ENCODE measurements at regions not wholly inside any gene's neighbourhood (a gene's known extent, or its start where the extent isn't known, plus 50 kb on each side); places are given as distances from the start of the nearest gene placed in this dataset.

- Histone ChIP-seq H3K4me3 (ENCODE audit: low read length in 2 of 2) (no peak overlapping the region), H3K27me3 (ENCODE audit: control insufficient read depth in 2 of 2, insufficient read depth in 1 of 2, low read length in 1 of 2) (no peaks in the 10 kb centered on the region), H3K27ac (ENCODE audit: low read depth in 1 of 2, low read length in 1 of 2) (no peak overlapping the region), H3K4me1 (ENCODE audit: control insufficient read depth in 2 of 2, insufficient read depth in 2 of 2, low read length in 2 of 2) (no peaks in the 10 kb centered on the region), H3K36me3 (ENCODE audit: control insufficient read depth in 2 of 2, insufficient read depth in 2 of 2, low read length in 1 of 2) (no peaks in the 10 kb centered on the region), H3K9me3 (ENCODE audit: control insufficient read depth in 2 of 2, insufficient read depth in 1 of 2, low read length in 1 of 2) (no peaks in the 10 kb centered on the region)
- 86% methylated on average over 1 of the region's 1 CpG for WGBS
- no peak for DNase-seq (ENCODE audit: low read depth in 6 of 9, low spot score in 9 of 9)
These were observed 680.1 kb upstream of the AADAT start for GRCh38 chr4:170769862-170770261.

- Histone ChIP-seq H3K9me3 (ENCODE audit: control insufficient read depth in 2 of 2, insufficient read depth in 1 of 2, low read length in 1 of 2) (peaks cover 0 to 2% of the 10 kb centered on the region in 2 donors), H3K36me3 (ENCODE audit: control insufficient read depth in 2 of 2, insufficient read depth in 2 of 2, low read length in 1 of 2) (no peaks in the 10 kb centered on the region), H3K4me3 (ENCODE audit: low read length in 2 of 2) (no peak overlapping the region), H3K4me1 (ENCODE audit: control insufficient read depth in 2 of 2, insufficient read depth in 2 of 2, low read length in 2 of 2) (no peaks in the 10 kb centered on the region), H3K27me3 (ENCODE audit: control insufficient read depth in 2 of 2, insufficient read depth in 1 of 2, low read length in 1 of 2) (no peaks in the 10 kb centered on the region), H3K27ac (ENCODE audit: low read depth in 1 of 2, low read length in 1 of 2) (no peak overlapping the region)
- DNase-seq (ENCODE audit: low read depth in 6 of 9, low spot score in 9 of 9), result no peak
- 95% methylated on average over 4 of the region's 4 CpGs for WGBS
These were observed 669.2 kb upstream of the AADAT start for GRCh38 chr4:170758988-170759387.

GRCh38 chr4:170750519-170750918, 660.8 kb upstream of the AADAT start:
- 94% methylated on average over 5 of the region's 5 CpGs for WGBS
- Histone ChIP-seq H3K27me3 (ENCODE audit: control insufficient read depth in 2 of 2, insufficient read depth in 1 of 2, low read length in 1 of 2) (no peaks in the 10 kb centered on the region), H3K36me3 (ENCODE audit: control insufficient read depth in 2 of 2, insufficient read depth in 2 of 2, low read length in 1 of 2) (no peaks in the 10 kb centered on the region), H3K27ac (ENCODE audit: low read depth in 1 of 2, low read length in 1 of 2) (no peak overlapping the region), H3K9me3 (ENCODE audit: control insufficient read depth in 2 of 2, insufficient read depth in 1 of 2, low read length in 1 of 2) (peaks cover 0 to 2% of the 10 kb centered on the region in 2 donors), H3K4me1 (ENCODE audit: control insufficient read depth in 2 of 2, insufficient read depth in 2 of 2, low read length in 2 of 2) (no peaks in the 10 kb centered on the region), H3K4me3 (ENCODE audit: low read length in 2 of 2) (no peak overlapping the region)
- DNase-seq (ENCODE audit: low read depth in 6 of 9, low spot score in 9 of 9), result no peak

- Histone ChIP-seq H3K9me3 (ENCODE audit: control insufficient read depth in 2 of 2, insufficient read depth in 1 of 2, low read length in 1 of 2) (no peaks in the 10 kb centered on the region), H3K27ac (ENCODE audit: low read depth in 1 of 2, low read length in 1 of 2) (no peak overlapping the region), H3K4me3 (ENCODE audit: low read length in 2 of 2) (no peak overlapping the region), H3K4me1 (ENCODE audit: control insufficient read depth in 2 of 2, insufficient read depth in 2 of 2, low read length in 2 of 2) (no peaks in the 10 kb centered on the region), H3K27me3 (ENCODE audit: control insufficient read depth in 2 of 2, insufficient read depth in 1 of 2, low read length in 1 of 2) (no peaks in the 10 kb centered on the region), H3K36me3 (ENCODE audit: control insufficient read depth in 2 of 2, insufficient read depth in 2 of 2, low read length in 1 of 2) (no peaks in the 10 kb centered on the region)
- DNase-seq (ENCODE audit: low read depth in 6 of 9, low spot score in 9 of 9), result no peak
- WGBS, result 81% methylated on average over 2 of the region's 2 CpGs
These were observed 659.2 kb upstream of the AADAT start for GRCh38 chr4:170748975-170749374.

GRCh38 chr4:170743633-170744032, 653.9 kb upstream of the AADAT start:
- Histone ChIP-seq H3K4me1 (ENCODE audit: control insufficient read depth in 2 of 2, insufficient read depth in 2 of 2, low read length in 2 of 2) (no peaks in the 10 kb centered on the region), H3K27ac (ENCODE audit: low read depth in 1 of 2, low read length in 1 of 2) (no peak overlapping the region), H3K27me3 (ENCODE audit: control insufficient read depth in 2 of 2, insufficient read depth in 1 of 2, low read length in 1 of 2) (no peaks in the 10 kb centered on the region), H3K4me3 (ENCODE audit: low read length in 2 of 2) (no peak overlapping the region), H3K36me3 (ENCODE audit: control insufficient read depth in 2 of 2, insufficient read depth in 2 of 2, low read length in 1 of 2) (no peaks in the 10 kb centered on the region), H3K9me3 (ENCODE audit: control insufficient read depth in 2 of 2, insufficient read depth in 1 of 2, low read length in 1 of 2) (no peaks in the 10 kb centered on the region)
- 94% methylated on average over 13 of the region's 13 CpGs for WGBS
- DNase-seq (ENCODE audit: low read depth in 6 of 9, low spot score in 9 of 9), result no peak

- Histone ChIP-seq H3K36me3 (ENCODE audit: control insufficient read depth in 2 of 2, insufficient read depth in 2 of 2, low read length in 1 of 2) (no peaks in the 10 kb centered on the region), H3K4me3 (ENCODE audit: low read length in 2 of 2) (no peak overlapping the region), H3K27me3 (ENCODE audit: control insufficient read depth in 2 of 2, insufficient read depth in 1 of 2, low read length in 1 of 2) (no peaks in the 10 kb centered on the region), H3K9me3 (ENCODE audit: control insufficient read depth in 2 of 2, insufficient read depth in 1 of 2, low read length in 1 of 2) (no peaks in the 10 kb centered on the region), H3K27ac (ENCODE audit: low read depth in 1 of 2, low read length in 1 of 2) (no peak overlapping the region), H3K4me1 (ENCODE audit: control insufficient read depth in 2 of 2, insufficient read depth in 2 of 2, low read length in 2 of 2) (no peaks in the 10 kb centered on the region)
- no peak for DNase-seq (ENCODE audit: low read depth in 6 of 9, low spot score in 9 of 9)
- WGBS, result 92% methylated on average over 4 of the region's 4 CpGs
These were observed 652.1 kb upstream of the AADAT start for GRCh38 chr4:170741856-170742255.

GRCh38 chr4:170736710-170737109, 647.0 kb upstream of the AADAT start:
- Histone ChIP-seq H3K36me3 (ENCODE audit: control insufficient read depth in 2 of 2, insufficient read depth in 2 of 2, low read length in 1 of 2) (no peaks in the 10 kb centered on the region), H3K9me3 (ENCODE audit: control insufficient read depth in 2 of 2, insufficient read depth in 1 of 2, low read length in 1 of 2) (no peaks in the 10 kb centered on the region), H3K27me3 (ENCODE audit: control insufficient read depth in 2 of 2, insufficient read depth in 1 of 2, low read length in 1 of 2) (no peaks in the 10 kb centered on the region), H3K4me3 (ENCODE audit: low read length in 2 of 2) (no peak overlapping the region), H3K4me1 (ENCODE audit: control insufficient read depth in 2 of 2, insufficient read depth in 2 of 2, low read length in 2 of 2) (no peaks in the 10 kb centered on the region), H3K27ac (ENCODE audit: low read depth in 1 of 2, low read length in 1 of 2) (no peak overlapping the region)
- no peak for DNase-seq (ENCODE audit: low read depth in 6 of 9, low spot score in 9 of 9)

- Histone ChIP-seq H3K9me3 (ENCODE audit: control insufficient read depth in 2 of 2, insufficient read depth in 1 of 2, low read length in 1 of 2) (no peaks in the 10 kb centered on the region), H3K27ac (ENCODE audit: low read depth in 1 of 2, low read length in 1 of 2) (no peak overlapping the region), H3K27me3 (ENCODE audit: control insufficient read depth in 2 of 2, insufficient read depth in 1 of 2, low read length in 1 of 2) (no peaks in the 10 kb centered on the region), H3K4me1 (ENCODE audit: control insufficient read depth in 2 of 2, insufficient read depth in 2 of 2, low read length in 2 of 2) (no peaks in the 10 kb centered on the region), H3K4me3 (ENCODE audit: low read length in 2 of 2) (no peak overlapping the region), H3K36me3 (ENCODE audit: control insufficient read depth in 2 of 2, insufficient read depth in 2 of 2, low read length in 1 of 2) (no peaks in the 10 kb centered on the region)
- no peak for DNase-seq (ENCODE audit: low read depth in 6 of 9, low spot score in 9 of 9)
- WGBS, result 88% methylated on average over 3 of the region's 3 CpGs
These were observed 640.1 kb upstream of the AADAT start for GRCh38 chr4:170729897-170730296.

- Histone ChIP-seq H3K4me1 (ENCODE audit: control insufficient read depth in 2 of 2, insufficient read depth in 2 of 2, low read length in 2 of 2) (no peaks in the 10 kb centered on the region), H3K27ac (ENCODE audit: low read depth in 1 of 2, low read length in 1 of 2) (no peak overlapping the region), H3K4me3 (ENCODE audit: low read length in 2 of 2) (no peak overlapping the region), H3K9me3 (ENCODE audit: control insufficient read depth in 2 of 2, insufficient read depth in 1 of 2, low read length in 1 of 2) (no peaks in the 10 kb centered on the region), H3K27me3 (ENCODE audit: control insufficient read depth in 2 of 2, insufficient read depth in 1 of 2, low read length in 1 of 2) (no peaks in the 10 kb centered on the region), H3K36me3 (ENCODE audit: control insufficient read depth in 2 of 2, insufficient read depth in 2 of 2, low read length in 1 of 2) (no peaks in the 10 kb centered on the region)
- DNase-seq (ENCODE audit: low read depth in 6 of 9, low spot score in 9 of 9), result no peak
- 20% methylated on average over 4 of the region's 4 CpGs for WGBS
These were observed 639.5 kb upstream of the AADAT start for GRCh38 chr4:170729236-170729635.

GRCh38 chr4:170724191-170724590, 634.4 kb upstream of the AADAT start:
- H3K27ac ChIP-seq (ENCODE audit: low read depth in 1 of 2, low read length in 1 of 2), result no peak overlapping the region
- no peak for DNase-seq (ENCODE audit: low read depth in 6 of 9, low spot score in 9 of 9)

More at GRCh38 chr4:170724191-170724590, 634.4 kb upstream of the AADAT start:
- H3K4me1 ChIP-seq (ENCODE audit: control insufficient read depth in 2 of 2, insufficient read depth in 2 of 2, low read length in 2 of 2), result no peaks in the 10 kb centered on the region
- WGBS, result 93% methylated on average over 1 of the region's 1 CpG
- H3K9me3 ChIP-seq (ENCODE audit: control insufficient read depth in 2 of 2, insufficient read depth in 1 of 2, low read length in 1 of 2), result no peaks in the 10 kb centered on the region
- H3K4me3 ChIP-seq (ENCODE audit: low read length in 2 of 2), result no peak overlapping the region
- no peaks in the 10 kb centered on the region for H3K36me3 ChIP-seq (ENCODE audit: control insufficient read depth in 2 of 2, insufficient read depth in 2 of 2, low read length in 1 of 2)
- H3K27me3 ChIP-seq (ENCODE audit: control insufficient read depth in 2 of 2, insufficient read depth in 1 of 2, low read length in 1 of 2), result no peaks in the 10 kb centered on the region

All from thymus (tissue), 11 donors.